ENCODE measurements at regions not wholly inside any gene's neighbourhood (a gene's known extent, or its start where the extent isn't known, plus 50 kb on each side); places are given as distances from the start of the nearest gene placed in this dataset.
"Not testable (repeated sequence)": the region's sequence is repeated elsewhere in the genome, so short reads cannot be mapped to it uniquely, and the experiment has no call there.

GRCh38 chr16:9614389-9614788, 522.9 kb downstream of the HAPSTR1 start:
- Mint-ChIP-seq H3K4me1 (no peaks in the 10 kb centered on the region), H3K27me3 (no peaks in the 10 kb centered on the region), H3K4me3 (no peak overlapping the region), H3K9me3 (no peaks in the 10 kb centered on the region), H3K36me3 (ENCODE audit: low read depth) (no peaks in the 10 kb centered on the region), H3K27ac (no peak overlapping the region)
- intact Hi-C loops (cut with micrococcal nuclease), result no loop called here
- DNase-seq, result no peak

GRCh38 chr16:9622268-9622667, 530.8 kb downstream of the HAPSTR1 start:
- Mint-ChIP-seq H3K27ac (no peak overlapping the region), H3K4me3 (no peak overlapping the region), H3K36me3 (ENCODE audit: low read depth) (no peaks in the 10 kb centered on the region), H3K27me3 (no peaks in the 10 kb centered on the region), H3K4me1 (no peaks in the 10 kb centered on the region), H3K9me3 (no peaks in the 10 kb centered on the region)
- intact Hi-C loops (cut with micrococcal nuclease), result no loop called here
- no peak for DNase-seq

- H3K27ac Mint-ChIP-seq, result no peak overlapping the region
- H3K27me3 Mint-ChIP-seq, result no peaks in the 10 kb centered on the region
- no peaks in the 10 kb centered on the region for H3K4me1 Mint-ChIP-seq
- H3K36me3 Mint-ChIP-seq (ENCODE audit: low read depth), result no peaks in the 10 kb centered on the region
- DNase-seq, result no peak
- no peaks in the 10 kb centered on the region for H3K9me3 Mint-ChIP-seq
- intact Hi-C loops (cut with micrococcal nuclease), result no loop called here
- no peak overlapping the region for H3K4me3 Mint-ChIP-seq
Measured at GRCh38 chr16:9625122-9625521, 533.7 kb downstream of the HAPSTR1 start.

GRCh38 chr16:9627427-9627826, 536.0 kb downstream of the HAPSTR1 start:
- H3K4me3 Mint-ChIP-seq, result no peak overlapping the region
- no peak for DNase-seq
- no peaks in the 10 kb centered on the region for H3K36me3 Mint-ChIP-seq (ENCODE audit: low read depth)
- H3K4me1 Mint-ChIP-seq, result no peaks in the 10 kb centered on the region
- intact Hi-C loops (cut with micrococcal nuclease), result no loop called here
- H3K27ac Mint-ChIP-seq, result no peak overlapping the region
- H3K9me3 Mint-ChIP-seq, result no peaks in the 10 kb centered on the region
- no peaks in the 10 kb centered on the region for H3K27me3 Mint-ChIP-seq

- intact Hi-C loops (cut with micrococcal nuclease), result no loop called here
- Mint-ChIP-seq H3K27ac (no peak overlapping the region), H3K9me3 (no peaks in the 10 kb centered on the region), H3K27me3 (no peaks in the 10 kb centered on the region), H3K4me1 (no peaks in the 10 kb centered on the region), H3K36me3 (ENCODE audit: low read depth) (no peaks in the 10 kb centered on the region), H3K4me3 (no peak overlapping the region)
- DNase-seq, result no peak
Measured at GRCh38 chr16:9630119-9630518, 538.7 kb downstream of the HAPSTR1 start.

GRCh38 chr16:9630985-9631384, 539.5 kb downstream of the HAPSTR1 start:
- Mint-ChIP-seq H3K4me1 (no peaks in the 10 kb centered on the region), H3K27me3 (no peaks in the 10 kb centered on the region), H3K9me3 (no peaks in the 10 kb centered on the region), H3K27ac (no peak overlapping the region), H3K36me3 (ENCODE audit: low read depth) (no peaks in the 10 kb centered on the region), H3K4me3 (no peak overlapping the region)
- DNase-seq, result no peak
- intact Hi-C loops (cut with micrococcal nuclease), result no loop called here

GRCh38 chr16:9633844-9634243, 542.4 kb downstream of the HAPSTR1 start:
- DNase-seq, result no peak
- Mint-ChIP-seq H3K27me3 (no peaks in the 10 kb centered on the region), H3K4me3 (no peak overlapping the region), H3K36me3 (ENCODE audit: low read depth) (no peaks in the 10 kb centered on the region), H3K27ac (no peak overlapping the region), H3K4me1 (no peaks in the 10 kb centered on the region), H3K9me3 (no peaks in the 10 kb centered on the region)
- intact Hi-C loops (cut with micrococcal nuclease), result no loop called here

GRCh38 chr16:9635150-9635720, 543.8 kb downstream of the HAPSTR1 start:
- H3K27ac Mint-ChIP-seq; H3K27me3 Mint-ChIP-seq; H3K9me3 Mint-ChIP-seq; H3K4me3 Mint-ChIP-seq; intact Hi-C loops (cut with micrococcal nuclease); DNase-seq; H3K36me3 Mint-ChIP-seq (ENCODE audit: low read depth); H3K4me1 Mint-ChIP-seq: not testable (repeated sequence)

GRCh38 chr16:9644258-9644657, 538.0 kb downstream of the GRIN2A start:
- intact Hi-C loops (cut with micrococcal nuclease), result no loop called here

GRCh38 chr16:9645911-9646310, 536.3 kb downstream of the GRIN2A start:
- intact Hi-C loops (cut with micrococcal nuclease), result no loop called here
- no peak for DNase-seq
- no peaks in the 10 kb centered on the region for H3K9me3 Mint-ChIP-seq
- no peaks in the 10 kb centered on the region for H3K27me3 Mint-ChIP-seq
- no peaks in the 10 kb centered on the region for H3K36me3 Mint-ChIP-seq (ENCODE audit: low read depth)
- H3K27ac Mint-ChIP-seq, result no peak overlapping the region
- no peak overlapping the region for H3K4me3 Mint-ChIP-seq
- H3K4me1 Mint-ChIP-seq, result no peaks in the 10 kb centered on the region

More at GRCh38 chr16:9644258-9644657, 538.0 kb downstream of the GRIN2A start:
- no peaks in the 10 kb centered on the region for H3K27me3 Mint-ChIP-seq
- no peaks in the 10 kb centered on the region for H3K9me3 Mint-ChIP-seq
- no peak for DNase-seq
- H3K36me3 Mint-ChIP-seq (ENCODE audit: low read depth), result no peaks in the 10 kb centered on the region
- H3K4me3 Mint-ChIP-seq, result no peak overlapping the region
- no peak overlapping the region for H3K27ac Mint-ChIP-seq
- no peaks in the 10 kb centered on the region for H3K4me1 Mint-ChIP-seq

- H3K36me3 Mint-ChIP-seq (ENCODE audit: low read depth), result no peaks in the 10 kb centered on the region
- H3K4me1 Mint-ChIP-seq, result no peaks in the 10 kb centered on the region
- no peak overlapping the region for H3K27ac Mint-ChIP-seq
Measured at GRCh38 chr16:9647981-9648701, 534.1 kb downstream of the GRIN2A start.

GRCh38 chr16:9650284-9650683, 531.9 kb downstream of the GRIN2A start:
- Mint-ChIP-seq H3K36me3 (ENCODE audit: low read depth) (no peaks in the 10 kb centered on the region), H3K9me3 (no peaks in the 10 kb centered on the region), H3K27me3 (no peaks in the 10 kb centered on the region), H3K4me1 (no peaks in the 10 kb centered on the region), H3K27ac (no peak overlapping the region), H3K4me3 (no peak overlapping the region)
- intact Hi-C loops (cut with micrococcal nuclease), result no loop called here
- no peak for DNase-seq

More at GRCh38 chr16:9647981-9648701, 534.1 kb downstream of the GRIN2A start:
- no peak for DNase-seq
- intact Hi-C loops (cut with micrococcal nuclease), result no loop called here
- no peak overlapping the region for H3K4me3 Mint-ChIP-seq
- H3K9me3 Mint-ChIP-seq, result no peaks in the 10 kb centered on the region
- H3K27me3 Mint-ChIP-seq, result no peaks in the 10 kb centered on the region

GRCh38 chr16:9655051-9655450, 527.2 kb downstream of the GRIN2A start:
- Mint-ChIP-seq H3K4me1 (no peaks in the 10 kb centered on the region), H3K36me3 (ENCODE audit: low read depth) (no peaks in the 10 kb centered on the region), H3K27ac (no peak overlapping the region), H3K9me3 (no peaks in the 10 kb centered on the region), H3K27me3 (no peaks in the 10 kb centered on the region), H3K4me3 (no peak overlapping the region)
- DNase-seq, result no peak
- intact Hi-C loops (cut with micrococcal nuclease), result no loop called here

- Mint-ChIP-seq H3K36me3 (ENCODE audit: low read depth) (no peaks in the 10 kb centered on the region), H3K4me3 (no peak overlapping the region), H3K4me1 (no peaks in the 10 kb centered on the region), H3K9me3 (no peaks in the 10 kb centered on the region), H3K27me3 (no peaks in the 10 kb centered on the region), H3K27ac (no peak overlapping the region)
- intact Hi-C loops (cut with micrococcal nuclease), result no loop called here
- no peak for DNase-seq
Measured at GRCh38 chr16:9657641-9658040, 524.6 kb downstream of the GRIN2A start.

- Mint-ChIP-seq H3K27me3 (no peaks in the 10 kb centered on the region), H3K9me3 (no peaks in the 10 kb centered on the region), H3K36me3 (ENCODE audit: low read depth) (no peaks in the 10 kb centered on the region), H3K27ac (no peak overlapping the region), H3K4me1 (no peaks in the 10 kb centered on the region), H3K4me3 (no peak overlapping the region)
- DNase-seq, result no peak
- intact Hi-C loops (cut with micrococcal nuclease), result no loop called here
Measured at GRCh38 chr16:9658164-9658563, 524.1 kb downstream of the GRIN2A start.
